ENCODE measurements at regions not wholly inside any gene's neighbourhood (a gene's known extent, or its start where the extent isn't known, plus 50 kb on each side); places are given as distances from the start of the nearest gene placed in this dataset.

- no peaks in the 10 kb centered on the region for H4K20me1 ChIP-seq (ENCODE audit: insufficient read depth)
- H3K27me3 ChIP-seq (ENCODE audit: insufficient read depth, low read depth): no peaks in the 10 kb centered on the region
- no peaks in the 10 kb centered on the region for H3K9me2 ChIP-seq (ENCODE audit: insufficient read depth)
- H3K36me3 ChIP-seq (ENCODE audit: low read depth): no peaks in the 10 kb centered on the region
- H3K4me2 ChIP-seq: no peak overlapping the region
- no TSS peak for BruUV-seq (replicated peaks)
- no peaks in the 10 kb centered on the region for H3K9me3 ChIP-seq (ENCODE audit: insufficient read depth, low read depth)
- no peaks in the 10 kb centered on the region for H3F3A ChIP-seq (ENCODE audit: insufficient read depth, low read depth)
- ChIA-PET POLR2A (ENCODE audit: unreplicated experiment) (no interaction called here), CTCF (no interaction called here)
- H3K27ac ChIP-seq: no peak overlapping the region
- intact Hi-C loops (cut with micrococcal nuclease; ENCODE audit: unreplicated experiment): no loop called here
- H3K4me1 ChIP-seq (replicated peaks; ENCODE audit: insufficient read depth): no peaks in the 10 kb centered on the region
- no peak for TF ChIP-seq EZH2 (IDR thresholded peaks at IDR 0.05; ENCODE audit: low read depth)
- no peak for TF ChIP-seq CTCF (conservative IDR thresholded peaks at IDR 0.05)
- H3K4me3 ChIP-seq: no peak overlapping the region
- no peak overlapping the region for H2AFZ ChIP-seq
- DNase-seq: no peak
- no peaks in the 10 kb centered on the region for H3K79me2 ChIP-seq (ENCODE audit: low read depth)
Observed at GRCh38 chr16:61371881-61372280, 664.4 kb downstream of the CDH8 start.

- no peaks in the 10 kb centered on the region for H3K36me3 ChIP-seq (ENCODE audit: low read depth)
- no peaks in the 10 kb centered on the region for H3K79me2 ChIP-seq (ENCODE audit: low read depth)
- no peaks in the 10 kb centered on the region for H3K9me2 ChIP-seq (ENCODE audit: insufficient read depth)
- H3K27ac ChIP-seq: no peak overlapping the region
- H3K4me3 ChIP-seq: no peak overlapping the region
- H3F3A ChIP-seq (ENCODE audit: insufficient read depth, low read depth): no peaks in the 10 kb centered on the region
- no peak for DNase-seq
- no TSS peak for BruUV-seq (replicated peaks)
- H3K4me2 ChIP-seq: no peak overlapping the region
- no peaks in the 10 kb centered on the region for H3K9me3 ChIP-seq (ENCODE audit: insufficient read depth, low read depth)
- no peaks in the 10 kb centered on the region for H3K4me1 ChIP-seq (replicated peaks; ENCODE audit: insufficient read depth)
- intact Hi-C loops (cut with micrococcal nuclease; ENCODE audit: unreplicated experiment): no loop called here
- no peak overlapping the region for H2AFZ ChIP-seq
- no peak for TF ChIP-seq EZH2 (IDR thresholded peaks at IDR 0.05; ENCODE audit: low read depth)
- no peak for TF ChIP-seq CTCF (conservative IDR thresholded peaks at IDR 0.05)
- CTCF ChIA-PET: no interaction called here
- H4K20me1 ChIP-seq (ENCODE audit: insufficient read depth): no peaks in the 10 kb centered on the region
- no peaks in the 10 kb centered on the region for H3K27me3 ChIP-seq (ENCODE audit: insufficient read depth, low read depth)
- POLR2A ChIA-PET (ENCODE audit: unreplicated experiment): no interaction called here
Observed at GRCh38 chr16:61371388-61371787, 664.9 kb downstream of the CDH8 start.

GRCh38 chr16:61370564-61370963, 665.7 kb downstream of the CDH8 start:
- Histone ChIP-seq H3K4me3 (no peak overlapping the region), H4K20me1 (ENCODE audit: insufficient read depth) (no peaks in the 10 kb centered on the region), H3K9me2 (ENCODE audit: insufficient read depth) (no peaks in the 10 kb centered on the region), H2AFZ (no peak overlapping the region), H3K27ac (no peak overlapping the region), H3K27me3 (ENCODE audit: insufficient read depth, low read depth) (no peaks in the 10 kb centered on the region), H3F3A (ENCODE audit: insufficient read depth, low read depth) (no peaks in the 10 kb centered on the region), H3K36me3 (ENCODE audit: low read depth) (no peaks in the 10 kb centered on the region), H3K79me2 (ENCODE audit: low read depth) (no peaks in the 10 kb centered on the region), H3K9me3 (ENCODE audit: insufficient read depth, low read depth) (no peaks in the 10 kb centered on the region), H3K4me2 (no peak overlapping the region), H3K4me1 (replicated peaks; ENCODE audit: insufficient read depth) (no peaks in the 10 kb centered on the region)
- TF ChIP-seq EZH2 (IDR thresholded peaks at IDR 0.05; ENCODE audit: low read depth): no peak
- TF ChIP-seq CTCF (conservative IDR thresholded peaks at IDR 0.05): no peak
- ChIA-PET POLR2A (ENCODE audit: unreplicated experiment) (no interaction called here), CTCF (no interaction called here)
- BruUV-seq (replicated peaks): no TSS peak
- intact Hi-C loops (cut with micrococcal nuclease; ENCODE audit: unreplicated experiment): no loop called here
- no peak for DNase-seq

All from PC-9 (cell line).